Smooth muscle cell (in vitro differentiated cells): ENCODE measurements at regions not wholly inside any gene's neighbourhood (a gene's known extent, or its start where the extent isn't known, plus 50 kb on each side); places are given as distances from the start of the nearest gene placed in this dataset.

Source experiments
- DNase-seq: peaks from one replicate; lab custom pipeline; 2025; ENCODE audit not compliant: unreplicated experiment; lab: John Stamatoyannopoulos, UW
- H2AFZ ChIP-seq: fragments of 200-600 bp; sonication (generic); 2 replicates; pipeline ENCODE4 v1.6.0; 2016; ENCODE audit warnings: antibody characterized with exemption, low read depth, mild to moderate bottlenecking
- H3F3A ChIP-seq: fragments of 200-600 bp; sonication (generic); 2 replicates; pipeline ENCODE4 v1.6.0; 2017; ENCODE audit warnings: antibody characterized with exemption, low read depth
- H3K27ac ChIP-seq: fragments of 200-600 bp; sonication (generic); 2 replicates; pipeline ENCODE4 v1.5.1; 2016; ENCODE audit warnings: low read depth, mild to moderate bottlenecking
- H3K27me3 ChIP-seq: fragments of 200-600 bp; sonication (generic); 2 replicates; pipeline ENCODE4 v1.6.1; 2016; ENCODE audit warnings: low read depth, mild to moderate bottlenecking
- H3K36me3 ChIP-seq: fragments of 200-600 bp; sonication (generic); 2 replicates; pipeline ENCODE4 v1.5.1; 2016; ENCODE audit warnings: low read depth
- H3K4me1 ChIP-seq: fragments of 200-600 bp; sonication (generic); 2 replicates; pipeline ENCODE4 v1.5.1; 2016; ENCODE audit warnings: low read depth
- H3K4me2 ChIP-seq: fragments of 200-600 bp; sonication (generic); 2 replicates; pipeline ENCODE4 v1.6.0; 2016; ENCODE audit warnings: mild to moderate bottlenecking
- H3K4me3 ChIP-seq: fragments of 200-600 bp; sonication (generic); 2 replicates; pipeline ENCODE4 v1.5.1; 2016; ENCODE audit warnings: mild to moderate bottlenecking
- H3K79me2 ChIP-seq: fragments of 200-600 bp; sonication (generic); 2 replicates; pipeline ENCODE4 v1.6.0; 2016; ENCODE audit warnings: low read depth, mild to moderate bottlenecking
- H3K9ac ChIP-seq: fragments of 200-600 bp; sonication (generic); 2 replicates; pipeline ENCODE4 v1.6.0; 2016; ENCODE audit warnings: low read depth
- H3K9me3 ChIP-seq: fragments of 200-600 bp; sonication (generic); replicated peaks from 2 replicates; pipeline ENCODE4 v1.5.1; 2016; ENCODE audit warnings: low read depth
- H4K20me1 ChIP-seq: fragments of 200-600 bp; sonication (generic); 2 replicates; pipeline ENCODE4 v1.6.0; 2016; ENCODE audit warnings: low read depth
- CTCF ChIP-seq: fragments of 200-600 bp; sonication (generic); IDR thresholded peaks from 2 replicates; pipeline ENCODE4 v1.5.1; 2017; ENCODE audit warnings: borderline replicate concordance, mild to moderate bottlenecking, antibody characterized with exemption; ENCODE audit not compliant: insufficient read depth, poor library complexity, severe bottlenecking
- WGBS: methylation state at CpG from one replicate; pipeline ENCODE4 v1.1.7; 2016; ENCODE audit warnings: low lambda C conversion rate; 5-methylcytosine and 5-hydroxymethylcytosine counted together

DNA sequence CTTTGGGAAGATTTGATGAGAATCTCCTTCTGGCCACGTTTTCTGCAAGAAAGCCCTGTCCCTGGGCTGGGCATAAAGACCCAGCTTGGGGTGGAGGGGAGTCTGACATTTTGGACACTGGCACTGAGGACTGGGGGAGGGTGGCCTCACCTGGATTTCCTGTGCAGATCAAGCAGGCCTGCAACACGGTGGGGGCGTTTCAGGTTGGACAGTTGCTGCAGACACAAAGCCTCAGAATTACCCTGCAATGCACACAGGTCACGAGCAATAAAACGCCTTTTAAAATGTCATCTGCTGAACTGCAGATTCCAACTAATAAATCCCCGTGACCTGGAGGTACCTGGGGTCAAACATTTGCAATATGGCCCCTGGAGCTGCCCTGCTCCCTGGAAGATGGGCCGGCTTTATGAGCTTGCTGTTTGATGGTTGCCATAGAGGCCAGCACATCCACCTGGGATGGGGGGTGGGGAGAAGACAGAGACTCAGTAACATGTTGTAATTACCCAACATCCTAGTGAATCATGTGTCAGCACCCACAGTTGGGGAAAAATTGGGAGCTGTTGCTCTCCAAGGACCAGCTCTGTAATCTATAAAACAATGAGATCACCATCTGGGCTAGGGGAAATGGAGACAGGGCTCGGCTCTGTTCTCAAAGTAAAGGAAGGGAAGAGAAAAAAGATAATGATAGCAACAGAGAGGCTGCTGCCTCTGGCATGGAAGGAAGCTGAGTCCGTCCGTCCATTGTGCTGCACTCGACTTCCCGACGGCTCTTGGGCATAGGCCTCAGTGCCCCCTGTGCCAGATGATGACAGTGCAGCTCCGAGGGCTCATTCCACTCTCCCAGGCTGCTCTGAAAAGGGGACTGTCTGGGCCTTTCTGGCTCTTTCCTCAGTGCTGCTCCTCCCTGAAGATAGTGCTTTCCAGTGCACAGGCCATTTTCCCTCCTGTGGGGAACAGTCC lies 340.3 kb downstream of the CYRIA start:
- Histone ChIP-seq H3K9ac (no peak overlapping the region), H3K4me3 (no peak overlapping the region), H2AFZ (no peak overlapping the region), H3K4me2 (no peak overlapping the region), H3K4me1 (peaks cover 37% of the 10 kb centered on the region), H3K36me3 (no peaks in the 10 kb centered on the region), H3K79me2 (no peaks in the 10 kb centered on the region), H3K27me3 (no peaks in the 10 kb centered on the region), H3F3A (no peaks in the 10 kb centered on the region), H3K9me3 (no peaks in the 10 kb centered on the region), H4K20me1 (no peaks in the 10 kb centered on the region), H3K27ac (no peak overlapping the region)
- no peak for TF ChIP-seq CTCF
- DNase-seq = no peak
- WGBS = 70% methylated on average over 14 of the region's 14 CpGs

GRCh38 chr2:16324544-16324937 lies 341.1 kb downstream of the CYRIA start:
- Histone ChIP-seq H3K36me3 (no peaks in the 10 kb centered on the region), H3K4me3 (no peak overlapping the region), H3K9ac (no peak overlapping the region), H3K9me3 (no peaks in the 10 kb centered on the region), H4K20me1 (no peaks in the 10 kb centered on the region), H2AFZ (no peak overlapping the region), H3K4me1 (peaks cover 34% of the 10 kb centered on the region), H3K4me2 (no peak overlapping the region), H3K27me3 (no peaks in the 10 kb centered on the region), H3K79me2 (no peaks in the 10 kb centered on the region), H3F3A (no peaks in the 10 kb centered on the region), H3K27ac (no peak overlapping the region)
- no peak for DNase-seq
- TF ChIP-seq CTCF = no peak

DNA sequence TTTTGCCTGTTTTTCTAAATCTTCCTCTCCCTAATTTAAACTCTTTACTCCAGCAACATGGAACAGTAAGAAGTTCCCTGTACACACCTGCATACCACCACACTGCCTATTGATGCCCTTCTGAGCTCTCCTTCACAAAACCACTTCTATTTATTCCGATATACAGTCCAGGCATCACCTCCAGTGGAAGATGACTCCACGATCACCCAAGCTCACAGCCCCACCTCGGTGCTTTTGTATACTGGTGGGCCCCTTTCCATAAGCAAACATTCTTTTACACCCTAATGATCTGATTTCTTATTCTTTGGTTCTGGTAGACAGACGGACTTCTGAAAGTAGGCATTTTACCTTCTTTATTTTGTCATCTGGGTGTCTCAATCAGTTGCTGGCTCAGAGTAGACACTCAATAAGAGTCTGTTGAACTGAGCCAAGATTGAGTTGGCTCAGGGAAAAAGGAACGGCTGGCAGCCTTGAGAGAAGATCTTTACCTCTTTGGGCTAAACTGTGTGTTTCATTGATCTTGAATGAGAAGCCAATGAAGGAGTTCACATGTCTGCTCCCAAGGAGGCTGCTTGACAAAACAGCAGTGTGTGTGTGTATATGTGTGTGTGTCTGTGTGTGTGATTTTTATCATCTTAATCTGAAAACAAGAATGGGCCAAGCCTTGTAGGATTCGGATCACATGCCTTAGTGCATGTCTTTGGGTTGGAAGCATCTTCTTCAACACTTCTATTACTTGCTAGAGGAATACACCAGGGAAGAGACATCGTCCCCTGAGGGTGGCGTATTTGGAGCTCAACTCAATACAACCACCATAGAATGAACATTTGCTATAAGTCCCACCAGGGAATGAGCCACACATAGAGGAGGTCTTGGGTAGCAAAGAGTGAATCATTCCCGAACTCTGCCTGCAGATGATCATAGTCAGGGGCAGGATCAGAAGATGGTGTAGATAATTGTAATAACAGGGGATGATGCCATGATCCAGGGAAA lies 341.8 kb downstream of the CYRIA start:
- H3K9ac ChIP-seq = no peak overlapping the region
- H3K27ac ChIP-seq = no peak overlapping the region
- 94% methylated on average over 9 of the region's 9 CpGs for WGBS
- no peaks in the 10 kb centered on the region for H3K27me3 ChIP-seq
- peaks cover 31% of the 10 kb centered on the region for H3K4me1 ChIP-seq
- H3K79me2 ChIP-seq = no peaks in the 10 kb centered on the region
- no peaks in the 10 kb centered on the region for H4K20me1 ChIP-seq
- no peak overlapping the region for H3K4me3 ChIP-seq
- TF ChIP-seq CTCF = no peak
- H3K9me3 ChIP-seq = no peaks in the 10 kb centered on the region
- H3F3A ChIP-seq = no peaks in the 10 kb centered on the region
- H2AFZ ChIP-seq = no peak overlapping the region
- H3K4me2 ChIP-seq = no peak overlapping the region
- no peaks in the 10 kb centered on the region for H3K36me3 ChIP-seq
- DNase-seq = no peak
